ENCODE measurements at regions not wholly inside any gene's neighbourhood (a gene's known extent, or its start where the extent isn't known, plus 50 kb on each side); places are given as distances from the start of the nearest gene placed in this dataset.

DNA sequence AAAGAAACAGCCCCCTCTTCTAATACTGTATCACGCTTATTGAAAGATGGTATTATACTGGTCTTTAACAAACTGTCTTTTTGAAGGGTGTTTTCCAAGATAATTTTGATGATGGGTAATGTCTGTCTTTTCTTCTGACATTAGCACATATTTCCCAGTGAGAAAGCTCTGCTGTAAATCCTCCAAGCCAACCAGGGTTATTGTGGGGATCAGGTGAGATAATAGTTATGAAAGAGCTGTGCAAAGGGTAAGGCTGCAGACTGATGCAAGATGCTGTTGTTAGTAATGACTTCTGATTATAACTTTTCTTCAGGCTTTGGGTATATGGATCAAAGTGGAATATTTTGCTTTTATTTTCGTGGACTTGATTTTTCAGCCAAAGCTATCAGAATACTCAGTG is 581.7 kb downstream of the REEP3 start:
- TF ChIP-seq, protein P1, sequence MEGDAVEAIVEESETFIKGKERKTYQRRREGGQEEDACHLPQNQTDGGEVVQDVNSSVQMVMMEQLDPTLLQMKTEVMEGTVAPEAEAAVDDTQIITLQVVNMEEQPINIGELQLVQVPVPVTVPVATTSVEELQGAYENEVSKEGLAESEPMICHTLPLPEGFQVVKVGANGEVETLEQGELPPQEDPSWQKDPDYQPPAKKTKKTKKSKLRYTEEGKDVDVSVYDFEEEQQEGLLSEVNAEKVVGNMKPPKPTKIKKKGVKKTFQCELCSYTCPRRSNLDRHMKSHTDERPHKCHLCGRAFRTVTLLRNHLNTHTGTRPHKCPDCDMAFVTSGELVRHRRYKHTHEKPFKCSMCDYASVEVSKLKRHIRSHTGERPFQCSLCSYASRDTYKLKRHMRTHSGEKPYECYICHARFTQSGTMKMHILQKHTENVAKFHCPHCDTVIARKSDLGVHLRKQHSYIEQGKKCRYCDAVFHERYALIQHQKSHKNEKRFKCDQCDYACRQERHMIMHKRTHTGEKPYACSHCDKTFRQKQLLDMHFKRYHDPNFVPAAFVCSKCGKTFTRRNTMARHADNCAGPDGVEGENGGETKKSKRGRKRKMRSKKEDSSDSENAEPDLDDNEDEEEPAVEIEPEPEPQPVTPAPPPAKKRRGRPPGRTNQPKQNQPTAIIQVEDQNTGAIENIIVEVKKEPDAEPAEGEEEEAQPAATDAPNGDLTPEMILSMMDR (IDR thresholded peaks at IDR 0.05) = no peak
- no peak for TF ChIP-seq POLR2AphosphoS5 (IDR thresholded peaks at IDR 0.05)
